Liver (tissue), 8 donors: ENCODE measurements at regions not wholly inside any gene's neighbourhood (a gene's known extent, or its start where the extent isn't known, plus 50 kb on each side); places are given as distances from the start of the nearest gene placed in this dataset.

Source experiments
- DNase-seq: peaks from one replicate; pipeline ENCODE4 v3.0.0-alpha.2; 2017; ENCODE audit warnings: low spot score
- H3K27ac ChIP-seq, 2 donors: one replicate each; pipeline ENCODE4 v1.7.0; 2013; ENCODE audit warnings: inconsistent platforms in 2 of 2, low read length in 2 of 2, control low read depth in 1 of 2, low read depth in 1 of 2, mild to moderate bottlenecking in 1 of 2
- H3K27me3 ChIP-seq, 4 donors: one replicate each; pipeline versions ENCODE4 v1.6.1 to v1.7.0; 2013; ENCODE audit warnings: low read length in 3 of 4, inconsistent platforms in 1 of 4, mild to moderate bottlenecking in 1 of 4, moderate library complexity in 1 of 4; ENCODE audit not compliant: control insufficient read depth in 4 of 4, insufficient read depth in 4 of 4
- H3K36me3 ChIP-seq, 4 donors: one replicate each; pipeline versions ENCODE4 v1.6.1 to v1.7.0; 2013; ENCODE audit warnings: low read length in 3 of 4, mild to moderate bottlenecking in 3 of 4, low read depth in 1 of 4, moderate library complexity in 1 of 4; ENCODE audit not compliant: control insufficient read depth in 4 of 4, insufficient read depth in 3 of 4
- H3K4me1 ChIP-seq, 4 donors: one replicate each; pipeline versions ENCODE4 v1.6.1 to v1.7.0; 2013; ENCODE audit warnings: low read length in 3 of 4, mild to moderate bottlenecking in 3 of 4, moderate library complexity in 1 of 4; ENCODE audit not compliant: control insufficient read depth in 4 of 4, insufficient read depth in 4 of 4
- H3K4me3 ChIP-seq, 3 donors: one replicate each; pipeline versions ENCODE4 v1.6.1 to v1.7.0; 2013; ENCODE audit warnings: low read length in 3 of 3, control low read depth in 1 of 3, low read depth in 1 of 3, mild to moderate bottlenecking in 1 of 3
- H3K9ac ChIP-seq, 2 donors: one replicate each; pipeline ENCODE4 v1.7.0; 2013; ENCODE audit warnings: low read length in 2 of 2, mild to moderate bottlenecking in 2 of 2, moderate library complexity in 2 of 2, control low read depth in 1 of 2, low read depth in 1 of 2
- H3K9me3 ChIP-seq, 4 donors: one replicate each; pipeline versions ENCODE4 v1.6.1 to v1.7.0; 2013; ENCODE audit warnings: low read length in 3 of 4; ENCODE audit not compliant: control insufficient read depth in 4 of 4
- CTCF ChIP-seq: fragments of 150-350 bp; IDR thresholded peaks from 2 replicates; pipeline ENCODE4 v1.5.1; 2017; ENCODE audit warnings: improper control_type of control experiment, low read depth, low read length; ENCODE audit not compliant: missing input control
- GABPA ChIP-seq, 2 donors: IDR thresholded peaks in 1 of 2; conservative IDR thresholded peaks in 1 of 2; 2 replicates each; pipeline ENCODE4 v1.6.1; 2016; ENCODE audit warnings: antibody characterized with exemption in 2 of 2, mild to moderate bottlenecking in 1 of 2, moderate library complexity in 1 of 2
- JUND ChIP-seq, 2 donors: IDR thresholded peaks; 2 replicates each; pipeline ENCODE4 v1.6.1; 2016; ENCODE audit warnings: antibody characterized with exemption in 2 of 2
- MAX ChIP-seq: IDR thresholded peaks from 2 replicates; pipeline ENCODE4 v1.6.1; 2016; ENCODE audit warnings: antibody characterized with exemption
- NR2F2 ChIP-seq: IDR thresholded peaks from 2 replicates; pipeline ENCODE4 v1.6.1; 2016; ENCODE audit warnings: antibody characterized with exemption
- RXRA ChIP-seq, 2 donors: IDR thresholded peaks; 2 replicates each; pipeline ENCODE4 v1.6.1; 2017 to 2018; ENCODE audit warnings: antibody characterized with exemption in 2 of 2, mild to moderate bottlenecking in 1 of 2
- SP1 ChIP-seq: IDR thresholded peaks from 2 replicates; pipeline ENCODE4 v1.6.1; 2018; ENCODE audit warnings: antibody characterized with exemption, mild to moderate bottlenecking
- WGBS: extraction: QIAGEN DNeasy Blood & Tissue Kit; methylation state at CpG from one replicate; pipeline ENCODE4 v1.1.7; 2013; 5-methylcytosine and 5-hydroxymethylcytosine counted together
- donor health status: healthy.
- donor health status: healthy.
- donor health status: healthy.
- donor health status: healthy.
- donor health status: healthy.

GRCh38 chr10:33794460-33794859 lies 460.0 kb upstream of the NRP1 start (continued):
- TF ChIP-seq CTCF (no peak), JUND (IDR thresholded peaks at IDR 0.05) (no peak)

GRCh38 chr10:33793793-33794192 lies 459.3 kb upstream of the NRP1 start:
- Histone ChIP-seq H3K27ac (no peak overlapping the region), H3K4me3 (no peak overlapping the region), H3K36me3 (no peaks in the 10 kb centered on the region), H3K27me3 (no peaks in the 10 kb centered on the region), H3K4me1 (peaks cover 0 to 5% (median 0%) of the 10 kb centered on the region in 4 donors), H3K9ac (no peak overlapping the region), H3K9me3 (no peaks in the 10 kb centered on the region)
- DNase-seq, result no peak
- 92% methylated on average over 2 of the region's 2 CpGs for WGBS
- no peak for TF ChIP-seq RXRA (IDR thresholded peaks at IDR 0.05)
- no peak for TF ChIP-seq MAX
- no peak for TF ChIP-seq CTCF

DNA sequence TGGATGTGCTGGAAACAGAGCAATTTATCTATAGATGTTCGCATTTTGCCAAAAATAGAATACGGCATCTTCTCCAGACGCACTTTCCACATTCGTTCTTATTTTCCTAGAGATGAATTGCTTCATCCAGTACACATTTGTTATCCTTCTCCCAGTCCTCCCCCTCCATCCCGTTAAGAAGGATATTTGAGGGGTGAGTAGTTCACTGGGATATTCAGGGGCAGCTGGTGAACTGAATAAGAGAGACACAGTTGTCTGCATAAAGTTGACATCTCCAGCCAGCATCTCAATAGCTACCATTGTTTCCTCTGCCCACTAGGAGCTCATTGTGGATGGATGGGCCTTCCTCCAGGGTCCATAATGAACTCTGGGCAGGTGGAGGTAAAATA lies 456.8 kb upstream of the NRP1 start:
- TF ChIP-seq NR2F2 (peak; percentile 11), SP1 (no peak)
- Histone ChIP-seq H3K27ac (no peak overlapping the region), H3K27me3 (no peaks in the 10 kb centered on the region), H3K9me3 (no peaks in the 10 kb centered on the region), H3K4me3 (no peak overlapping the region), H3K36me3 (no peaks in the 10 kb centered on the region), H3K9ac (no peak overlapping the region), H3K4me1 (peaks cover 0 to 5% (median 0%) of the 10 kb centered on the region in 4 donors)
- DNase-seq, result no peak
- WGBS, result 72% methylated on average over 5 of the region's 5 CpGs

DNA sequence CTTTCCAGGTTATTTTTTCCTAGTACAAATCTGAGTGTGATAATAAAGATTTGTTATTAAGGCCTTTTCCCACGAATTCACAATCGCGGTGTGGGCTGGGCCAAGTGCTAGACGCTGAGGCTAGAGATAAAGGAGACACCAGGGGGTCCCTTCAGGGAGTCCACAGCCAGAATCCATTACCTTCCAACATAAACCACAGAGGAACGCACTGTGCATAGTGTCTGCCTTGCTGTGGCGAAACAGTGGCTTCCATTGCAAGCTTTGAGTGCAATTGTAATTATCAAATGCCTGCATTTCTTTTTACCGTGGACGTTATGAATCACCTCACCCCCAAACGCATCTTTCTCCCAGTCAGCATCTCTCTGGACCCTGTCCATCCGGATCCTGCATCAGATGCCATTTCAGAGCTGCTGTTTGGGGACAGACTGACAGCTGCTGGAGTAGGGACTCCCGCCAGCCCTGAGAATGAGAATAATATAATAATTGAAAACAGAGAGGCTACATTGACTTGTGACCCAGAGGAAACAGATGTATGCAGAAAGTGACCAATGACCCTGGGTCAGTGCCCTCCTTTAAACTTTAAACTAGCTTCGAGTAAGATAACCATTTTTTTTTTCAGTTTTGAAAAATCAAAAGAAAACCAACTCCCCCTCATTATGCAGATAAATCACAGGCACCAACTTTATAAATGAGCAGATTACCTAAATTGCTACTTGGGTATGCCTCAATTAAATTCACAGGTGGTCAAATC lies 456.2 kb upstream of the NRP1 start:
- H3K9me3 ChIP-seq, result no peaks in the 10 kb centered on the region
- H3K27ac ChIP-seq, result no peak overlapping the region
- 56% methylated on average over 12 of the region's 12 CpGs for WGBS
- H3K4me3 ChIP-seq, result no peak overlapping the region
- no peak overlapping the region for H3K9ac ChIP-seq
- peaks cover 0 to 5% (median 0%) of the 10 kb centered on the region in 4 donors for H3K4me1 ChIP-seq
- no peaks in the 10 kb centered on the region for H3K36me3 ChIP-seq
- no peaks in the 10 kb centered on the region for H3K27me3 ChIP-seq
- TF ChIP-seq GABPA (IDR thresholded peaks at IDR 0.05 in 1 of 2, conservative IDR thresholded peaks at IDR 0.05 in 1 of 2) (no peak), RXRA (IDR thresholded peaks at IDR 0.05) (peak; percentile 37 to 66), NR2F2 (peak; percentile 82)
- DNase-seq, result no peak
